NCI-H1436 treated with DMSO at 0.1 percent for 48 hours (cell line): ENCODE measurements at regions not wholly inside any gene's neighbourhood (a gene's known extent, or its start where the extent isn't known, plus 50 kb on each side); places are given as distances from the start of the nearest gene placed in this dataset.
"Not testable (repeated sequence)": the region's sequence is repeated elsewhere in the genome, so short reads cannot be mapped to it uniquely, and the experiment has no call there.

Experiments used
- DNase-seq: peaks from one replicate; lab custom pipeline; 2025; lab: John Stamatoyannopoulos, UW

GRCh38 chr14:42508209-42508946 is 901.7 kb downstream of the LRFN5 start:
- no peak for DNase-seq

- no peak for DNase-seq
These were observed 897.8 kb downstream of the LRFN5 start for GRCh38 chr14:42504433-42504832.

GRCh38 chr14:42499137-42499536 is 892.5 kb downstream of the LRFN5 start:
- no peak for DNase-seq

- DNase-seq: no peak
These were observed 883.9 kb downstream of the LRFN5 start for GRCh38 chr14:42490536-42490935.

GRCh38 chr14:42488965-42489364 is 882.3 kb downstream of the LRFN5 start:
- DNase-seq: no peak

GRCh38 chr14:42482345-42482971 is 875.8 kb downstream of the LRFN5 start:
- DNase-seq: not testable (repeated sequence)

- DNase-seq: not testable (repeated sequence)
These were observed 875.0 kb downstream of the LRFN5 start for GRCh38 chr14:42481714-42482113.

- DNase-seq: no peak
These were observed 873.6 kb downstream of the LRFN5 start for GRCh38 chr14:42480255-42480654.

- DNase-seq: no peak
These were observed 868.6 kb downstream of the LRFN5 start for GRCh38 chr14:42475289-42475688.

GRCh38 chr14:42470427-42470719 is 863.7 kb downstream of the LRFN5 start:
- DNase-seq: no peak

GRCh38 chr14:42469637-42470426 is 863.2 kb downstream of the LRFN5 start:
- no peak for DNase-seq

GRCh38 chr14:42460673-42461072 is 854.0 kb downstream of the LRFN5 start:
- no peak for DNase-seq

GRCh38 chr14:42459171-42459685 is 852.6 kb downstream of the LRFN5 start:
- no peak for DNase-seq

- DNase-seq: no peak
These were observed 834.9 kb downstream of the LRFN5 start for GRCh38 chr14:42441615-42442014.

GRCh38 chr14:42437809-42438208 is 831.1 kb downstream of the LRFN5 start:
- DNase-seq: no peak

- no peak for DNase-seq
These were observed 822.7 kb downstream of the LRFN5 start for GRCh38 chr14:42429401-42429800.

GRCh38 chr14:42428996-42429395 is 822.3 kb downstream of the LRFN5 start:
- DNase-seq: no peak

- no peak for DNase-seq
These were observed 817.8 kb downstream of the LRFN5 start for GRCh38 chr14:42424501-42424900.

GRCh38 chr14:42421377-42422078 is 814.9 kb downstream of the LRFN5 start:
- no peak for DNase-seq

- DNase-seq: no peak
These were observed 813.4 kb downstream of the LRFN5 start for GRCh38 chr14:42420071-42420470.

GRCh38 chr14:42407153-42407552 is 800.5 kb downstream of the LRFN5 start:
- DNase-seq: no peak

- no peak for DNase-seq
These were observed 784.6 kb downstream of the LRFN5 start for GRCh38 chr14:42391146-42391834.
